ENCODE measurements at regions not wholly inside any gene's neighbourhood (a gene's known extent, or its start where the extent isn't known, plus 50 kb on each side); places are given as distances from the start of the nearest gene placed in this dataset.

DNA sequence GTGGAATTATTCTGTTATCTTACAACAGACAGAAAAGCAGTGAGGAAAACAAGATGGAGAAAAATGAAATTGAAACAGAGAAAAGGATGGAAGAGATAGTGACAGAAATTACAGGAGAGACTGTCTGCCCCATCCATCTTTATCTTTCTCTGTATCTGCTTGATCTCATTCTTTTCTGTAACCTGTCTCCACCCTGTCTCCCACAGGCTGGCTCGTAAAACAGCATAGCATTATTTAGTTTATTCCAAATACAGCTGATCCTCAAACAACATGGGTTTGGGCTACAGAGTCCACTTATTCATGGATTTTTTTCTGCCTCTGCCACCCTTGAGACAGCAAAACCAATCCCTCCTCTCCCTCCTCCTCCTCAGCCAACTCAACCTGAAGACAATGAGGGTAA lies 482.3 kb upstream of the JARID2 start:
- TF ChIP-seq CTCF (conservative IDR thresholded peaks at IDR 0.05; ENCODE audit: low read length) (no peak), EZH2phosphoT487 (IDR thresholded peaks at IDR 0.05; ENCODE audit: borderline replicate concordance, low read depth, low read length) (no peak)
